H4 (cell line): ENCODE measurements at regions not wholly inside any gene's neighbourhood (a gene's known extent, or its start where the extent isn't known, plus 50 kb on each side); places are given as distances from the start of the nearest gene placed in this dataset.
"Not testable (repeated sequence)": the region's sequence is repeated elsewhere in the genome, so short reads cannot be mapped to it uniquely, and the experiment has no call there.

ENCODE experiments used
- DNase-seq: peaks from one replicate; pipeline ENCODE4 v3.0.0-alpha.2; 2015; ENCODE audit warnings: low spot score

- peak; percentile 10 for DNase-seq
These were observed 51.2 kb upstream of the THRB start for GRCh38 chr3:24545887-24546286.

- peak; percentile 13 for DNase-seq
These were observed 53.6 kb upstream of the THRB start for GRCh38 chr3:24548278-24548677.

GRCh38 chr3:24550588-24550987, 55.9 kb upstream of the THRB start:
- no peak for DNase-seq

- DNase-seq, result no peak
These were observed 57.0 kb upstream of the THRB start for GRCh38 chr3:24551626-24552025.

GRCh38 chr3:24562895-24563294, 68.2 kb upstream of the THRB start:
- no peak for DNase-seq

- DNase-seq, result no peak
These were observed 70.4 kb upstream of the THRB start for GRCh38 chr3:24565053-24565452.

GRCh38 chr3:24565656-24566055, 71.0 kb upstream of the THRB start:
- DNase-seq, result no peak

GRCh38 chr3:24566927-24567326, 72.3 kb upstream of the THRB start:
- DNase-seq, result no peak

- DNase-seq, result not testable (repeated sequence)
These were observed 77.8 kb upstream of the THRB start for GRCh38 chr3:24572409-24572808.

- no peak for DNase-seq
These were observed 78.9 kb upstream of the THRB start for GRCh38 chr3:24573576-24573975.

- no peak for DNase-seq
These were observed 83.7 kb upstream of the THRB start for GRCh38 chr3:24578324-24578723.

GRCh38 chr3:24578951-24579421, 84.3 kb upstream of the THRB start:
- no peak for DNase-seq

- no peak for DNase-seq
These were observed 88.1 kb upstream of the THRB start for GRCh38 chr3:24582431-24583403.

GRCh38 chr3:24586920-24587319, 92.3 kb upstream of the THRB start:
- DNase-seq, result no peak

- no peak for DNase-seq
These were observed 94.2 kb upstream of the THRB start for GRCh38 chr3:24588629-24589512.

- DNase-seq, result no peak
These were observed 94.8 kb upstream of the THRB start for GRCh38 chr3:24589513-24589851.

GRCh38 chr3:24589931-24590880, 95.6 kb upstream of the THRB start:
- DNase-seq, result no peak

- DNase-seq, result no peak
These were observed 96.5 kb upstream of the THRB start for GRCh38 chr3:24591191-24591590.

GRCh38 chr3:24591661-24592555, 97.3 kb upstream of the THRB start:
- DNase-seq, result no peak

- DNase-seq, result no peak
These were observed 99.5 kb upstream of the THRB start for GRCh38 chr3:24594161-24594560.
